HG03521 (cell line): ENCODE measurements at regions not wholly inside any gene's neighbourhood (a gene's known extent, or its start where the extent isn't known, plus 50 kb on each side); places are given as distances from the start of the nearest gene placed in this dataset.

Experiments
- ATAC-seq: cut with Tn5 transposase; IDR thresholded peaks from one replicate; pipeline ENCODE4 v1.9.1; 2021; ENCODE audit warnings: mild to moderate bottlenecking, moderate library complexity; ENCODE audit not compliant: unreplicated experiment

- no peak for ATAC-seq
Measured at GRCh38 chr3:70583682-70584081, 271.2 kb upstream of the MDFIC2 start.

- ATAC-seq: no peak
Measured at GRCh38 chr3:70582803-70583202, 270.4 kb upstream of the MDFIC2 start.

- ATAC-seq: no peak
Measured at GRCh38 chr3:70580021-70580420, 267.6 kb upstream of the MDFIC2 start.

GRCh38 chr3:70571696-70572095, 259.3 kb upstream of the MDFIC2 start:
- no peak for ATAC-seq

- no peak for ATAC-seq
Measured at GRCh38 chr3:70570584-70570983, 258.1 kb upstream of the MDFIC2 start.

- no peak for ATAC-seq
Measured at GRCh38 chr3:70568626-70569025, 256.2 kb upstream of the MDFIC2 start.

- no peak for ATAC-seq
Measured at GRCh38 chr3:70565861-70566260, 253.4 kb upstream of the MDFIC2 start.

GRCh38 chr3:70564552-70564951, 252.1 kb upstream of the MDFIC2 start:
- ATAC-seq: no peak

- ATAC-seq: no peak
Measured at GRCh38 chr3:70561796-70562195, 249.4 kb upstream of the MDFIC2 start.

GRCh38 chr3:70558956-70559355, 246.5 kb upstream of the MDFIC2 start:
- ATAC-seq: no peak

GRCh38 chr3:70557976-70558375, 245.5 kb upstream of the MDFIC2 start:
- no peak for ATAC-seq

- no peak for ATAC-seq
Measured at GRCh38 chr3:70556056-70556455, 243.6 kb upstream of the MDFIC2 start.

- ATAC-seq: no peak
Measured at GRCh38 chr3:70554170-70554569, 241.7 kb upstream of the MDFIC2 start.

- peak; percentile 88 for ATAC-seq
Measured at GRCh38 chr3:70550723-70551319, 238.4 kb upstream of the MDFIC2 start.

GRCh38 chr3:70546679-70547078, 234.2 kb upstream of the MDFIC2 start:
- ATAC-seq: no peak

- no peak for ATAC-seq
Measured at GRCh38 chr3:70543493-70543892, 231.1 kb upstream of the MDFIC2 start.

- no peak for ATAC-seq
Measured at GRCh38 chr3:70539908-70540307, 227.5 kb upstream of the MDFIC2 start.

- ATAC-seq: no peak
Measured at GRCh38 chr3:70532806-70533205, 220.4 kb upstream of the MDFIC2 start.

- no peak for ATAC-seq
Measured at GRCh38 chr3:70531838-70532489, 219.5 kb upstream of the MDFIC2 start.

- no peak for ATAC-seq
Measured at GRCh38 chr3:70531063-70531657, 218.7 kb upstream of the MDFIC2 start.

GRCh38 chr3:70530626-70531025, 218.2 kb upstream of the MDFIC2 start:
- ATAC-seq: no peak

GRCh38 chr3:70527026-70527425, 214.6 kb upstream of the MDFIC2 start:
- ATAC-seq: no peak
